ENCODE measurements at regions not wholly inside any gene's neighbourhood (a gene's known extent, or its start where the extent isn't known, plus 50 kb on each side); places are given as distances from the start of the nearest gene placed in this dataset.
"Not testable (repeated sequence)": the region's sequence is repeated elsewhere in the genome, so short reads cannot be mapped to it uniquely, and the experiment has no call there.

GRCh38 chr3:17891139-17891856 lies 148.9 kb upstream of the TBC1D5 start:
- DNase-seq (ENCODE audit: low read depth), result no peak

GRCh38 chr3:17885986-17886385 lies 143.6 kb upstream of the TBC1D5 start:
- DNase-seq (ENCODE audit: low read depth), result no peak

GRCh38 chr3:17882981-17883380 lies 140.6 kb upstream of the TBC1D5 start:
- no peak for DNase-seq (ENCODE audit: low read depth)

GRCh38 chr3:17877299-17877698 lies 134.9 kb upstream of the TBC1D5 start:
- no peak for DNase-seq (ENCODE audit: low read depth)

GRCh38 chr3:17874636-17875035 lies 132.2 kb upstream of the TBC1D5 start:
- DNase-seq (ENCODE audit: low read depth), result no peak

- DNase-seq (ENCODE audit: low read depth), result no peak
These were observed 130.0 kb upstream of the TBC1D5 start for GRCh38 chr3:17872457-17872856.

- no peak for DNase-seq (ENCODE audit: low read depth)
These were observed 123.2 kb upstream of the TBC1D5 start for GRCh38 chr3:17865631-17866030.

GRCh38 chr3:17861476-17861875 lies 119.0 kb upstream of the TBC1D5 start:
- DNase-seq (ENCODE audit: low read depth), result no peak

- not testable (repeated sequence) for DNase-seq (ENCODE audit: low read depth)
These were observed 118.5 kb upstream of the TBC1D5 start for GRCh38 chr3:17860840-17861471.

- DNase-seq (ENCODE audit: low read depth), result no peak
These were observed 109.8 kb upstream of the TBC1D5 start for GRCh38 chr3:17852217-17852616.

GRCh38 chr3:17850448-17850847 lies 108.0 kb upstream of the TBC1D5 start:
- DNase-seq (ENCODE audit: low read depth), result no peak

- DNase-seq (ENCODE audit: low read depth), result no peak
These were observed 105.7 kb upstream of the TBC1D5 start for GRCh38 chr3:17848102-17848501.

- DNase-seq (ENCODE audit: low read depth), result no peak
These were observed 104.7 kb upstream of the TBC1D5 start for GRCh38 chr3:17847156-17847555.

GRCh38 chr3:17846466-17846865 lies 104.0 kb upstream of the TBC1D5 start:
- no peak for DNase-seq (ENCODE audit: low read depth)

- DNase-seq (ENCODE audit: low read depth), result no peak
These were observed 102.8 kb upstream of the TBC1D5 start for GRCh38 chr3:17845026-17845812.

GRCh38 chr3:17844236-17844635 lies 101.8 kb upstream of the TBC1D5 start:
- DNase-seq (ENCODE audit: low read depth), result no peak

GRCh38 chr3:17841190-17841828 lies 98.9 kb upstream of the TBC1D5 start:
- DNase-seq (ENCODE audit: low read depth), result peak; percentile 60

- no peak for DNase-seq (ENCODE audit: low read depth)
These were observed 98.2 kb upstream of the TBC1D5 start for GRCh38 chr3:17840651-17841050.

- no peak for DNase-seq (ENCODE audit: low read depth)
These were observed 97.7 kb upstream of the TBC1D5 start for GRCh38 chr3:17840126-17840525.

- DNase-seq (ENCODE audit: low read depth), result no peak
These were observed 94.5 kb upstream of the TBC1D5 start for GRCh38 chr3:17836919-17837318.

GRCh38 chr3:17836092-17836491 lies 93.7 kb upstream of the TBC1D5 start:
- DNase-seq (ENCODE audit: low read depth), result no peak

- DNase-seq (ENCODE audit: low read depth), result no peak
These were observed 91.5 kb upstream of the TBC1D5 start for GRCh38 chr3:17833786-17834559.

All from stimulated activated CD8-positive, alpha-beta memory T cell treated with anti-CD3 and anti-CD28 coated beads, Interleukin-7, amount 100 ng/mL, for 24 hours (primary cell).